NB4 (cell line): ENCODE measurements at regions not wholly inside any gene's neighbourhood (a gene's known extent, or its start where the extent isn't known, plus 50 kb on each side); places are given as distances from the start of the nearest gene placed in this dataset.

ENCODE experiments used
- MAX ChIP-seq: IDR thresholded peaks from 2 replicates; pipeline ENCODE4 v1.6.1; 2011; ENCODE audit warnings: low read depth, low read length
- MYC ChIP-seq: IDR thresholded peaks from 2 replicates; pipeline ENCODE4 v1.6.1; 2011; ENCODE audit warnings: low read depth, low read length
- POLR2A ChIP-seq: IDR thresholded peaks from 2 replicates; pipeline ENCODE4 v1.6.1; 2011; ENCODE audit warnings: mild to moderate bottlenecking; ENCODE audit not compliant: insufficient read length; ENCODE audit errors: extremely low read depth
- TF ChIP-seq, protein P1 (sequence below): IDR thresholded peaks from one replicate; pipeline ENCODE4 v1.5.1; 2012; ENCODE audit warnings: low read depth, low read length

- TF ChIP-seq, protein P1, sequence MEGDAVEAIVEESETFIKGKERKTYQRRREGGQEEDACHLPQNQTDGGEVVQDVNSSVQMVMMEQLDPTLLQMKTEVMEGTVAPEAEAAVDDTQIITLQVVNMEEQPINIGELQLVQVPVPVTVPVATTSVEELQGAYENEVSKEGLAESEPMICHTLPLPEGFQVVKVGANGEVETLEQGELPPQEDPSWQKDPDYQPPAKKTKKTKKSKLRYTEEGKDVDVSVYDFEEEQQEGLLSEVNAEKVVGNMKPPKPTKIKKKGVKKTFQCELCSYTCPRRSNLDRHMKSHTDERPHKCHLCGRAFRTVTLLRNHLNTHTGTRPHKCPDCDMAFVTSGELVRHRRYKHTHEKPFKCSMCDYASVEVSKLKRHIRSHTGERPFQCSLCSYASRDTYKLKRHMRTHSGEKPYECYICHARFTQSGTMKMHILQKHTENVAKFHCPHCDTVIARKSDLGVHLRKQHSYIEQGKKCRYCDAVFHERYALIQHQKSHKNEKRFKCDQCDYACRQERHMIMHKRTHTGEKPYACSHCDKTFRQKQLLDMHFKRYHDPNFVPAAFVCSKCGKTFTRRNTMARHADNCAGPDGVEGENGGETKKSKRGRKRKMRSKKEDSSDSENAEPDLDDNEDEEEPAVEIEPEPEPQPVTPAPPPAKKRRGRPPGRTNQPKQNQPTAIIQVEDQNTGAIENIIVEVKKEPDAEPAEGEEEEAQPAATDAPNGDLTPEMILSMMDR, result no peak
- no peak for TF ChIP-seq POLR2A
- no peak for TF ChIP-seq MAX
- no peak for TF ChIP-seq MYC
Measured at GRCh38 chr1:103254691-103255090, 146.4 kb upstream of the COL11A1 start.
